ENCODE measurements at regions not wholly inside any gene's neighbourhood (a gene's known extent, or its start where the extent isn't known, plus 50 kb on each side); places are given as distances from the start of the nearest gene placed in this dataset.

DNA sequence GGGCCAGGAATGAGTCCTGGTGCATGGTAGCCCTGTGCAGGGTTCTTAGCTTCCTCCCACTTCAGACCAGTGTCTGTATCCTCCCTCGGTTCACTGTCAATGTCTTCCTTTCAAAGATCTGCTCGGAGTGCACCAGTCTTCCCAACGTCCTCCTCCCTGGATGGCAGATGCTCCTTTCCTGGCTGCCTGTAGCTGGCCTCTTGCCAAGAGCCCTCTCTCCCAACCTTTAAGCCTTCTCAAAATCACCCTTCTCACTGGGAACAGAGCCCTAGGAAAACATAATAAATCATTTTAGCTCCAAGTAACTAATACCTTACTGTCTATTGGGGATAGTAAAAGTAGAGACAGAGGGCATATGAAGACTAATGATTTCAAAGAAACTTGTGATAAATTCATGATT, 490.6 kb downstream of the CCSER2 start:
- intact Hi-C loops (cut with DNase I) = no loop called here
- TF ChIP-seq, protein P1, sequence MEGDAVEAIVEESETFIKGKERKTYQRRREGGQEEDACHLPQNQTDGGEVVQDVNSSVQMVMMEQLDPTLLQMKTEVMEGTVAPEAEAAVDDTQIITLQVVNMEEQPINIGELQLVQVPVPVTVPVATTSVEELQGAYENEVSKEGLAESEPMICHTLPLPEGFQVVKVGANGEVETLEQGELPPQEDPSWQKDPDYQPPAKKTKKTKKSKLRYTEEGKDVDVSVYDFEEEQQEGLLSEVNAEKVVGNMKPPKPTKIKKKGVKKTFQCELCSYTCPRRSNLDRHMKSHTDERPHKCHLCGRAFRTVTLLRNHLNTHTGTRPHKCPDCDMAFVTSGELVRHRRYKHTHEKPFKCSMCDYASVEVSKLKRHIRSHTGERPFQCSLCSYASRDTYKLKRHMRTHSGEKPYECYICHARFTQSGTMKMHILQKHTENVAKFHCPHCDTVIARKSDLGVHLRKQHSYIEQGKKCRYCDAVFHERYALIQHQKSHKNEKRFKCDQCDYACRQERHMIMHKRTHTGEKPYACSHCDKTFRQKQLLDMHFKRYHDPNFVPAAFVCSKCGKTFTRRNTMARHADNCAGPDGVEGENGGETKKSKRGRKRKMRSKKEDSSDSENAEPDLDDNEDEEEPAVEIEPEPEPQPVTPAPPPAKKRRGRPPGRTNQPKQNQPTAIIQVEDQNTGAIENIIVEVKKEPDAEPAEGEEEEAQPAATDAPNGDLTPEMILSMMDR (IDR thresholded peaks at IDR 0.05) = no peak
- no peak for TF ChIP-seq POLR2A (IDR thresholded peaks at IDR 0.05)
- WGBS, 2 donors = 71 to 80% methylated on average over 3 of the region's 3 CpGs
- Histone ChIP-seq H3K4me1 (no peaks in the 10 kb centered on the region), H3K27me3 (no peaks in the 10 kb centered on the region), H3K36me3 (replicated peaks in 1 of 2; ENCODE audit: insufficient read depth in 1 of 2, low read depth in 2 of 2) (no peaks in the 10 kb centered on the region), H3K27ac (no peak overlapping the region), H3K9me3 (no peaks in the 10 kb centered on the region), H3K4me3 (no peak overlapping the region)
- ATAC-seq (no peak), DNase-seq (no peak)

DNA sequence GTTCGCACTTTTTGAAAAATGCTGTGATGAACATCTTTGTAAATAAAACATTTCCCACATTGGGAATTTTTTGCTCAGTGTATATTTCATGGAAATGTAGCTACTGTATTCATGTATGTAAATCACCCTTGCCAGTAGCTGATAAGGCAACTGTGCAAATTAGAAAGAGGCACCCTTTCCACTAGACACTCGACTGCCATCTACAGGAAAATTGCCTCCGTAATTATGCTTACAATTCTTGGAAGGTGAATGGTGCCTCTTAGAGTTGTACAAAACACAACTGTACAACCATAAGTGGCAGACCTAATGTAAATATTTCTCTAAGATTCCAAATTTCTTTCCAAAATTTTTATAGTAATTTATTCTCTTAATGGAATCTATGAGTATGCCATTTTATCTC, 491.7 kb downstream of the CCSER2 start:
- Histone ChIP-seq H3K9me3 (no peaks in the 10 kb centered on the region), H3K4me1 (no peaks in the 10 kb centered on the region), H3K27ac (no peak overlapping the region), H3K27me3 (no peaks in the 10 kb centered on the region), H3K4me3 (no peak overlapping the region), H3K36me3 (replicated peaks in 1 of 2; ENCODE audit: insufficient read depth in 1 of 2, low read depth in 2 of 2) (no peaks in the 10 kb centered on the region)
- no peak for TF ChIP-seq POLR2A (IDR thresholded peaks at IDR 0.05)
- TF ChIP-seq, protein P1 (IDR thresholded peaks at IDR 0.05) = no peak
- no peak for DNase-seq
- 72 to 76% methylated on average over 3 of the region's 3 CpGs for WGBS, 2 donors
- intact Hi-C loops (cut with DNase I) = no loop called here
- no peak for ATAC-seq

DNA sequence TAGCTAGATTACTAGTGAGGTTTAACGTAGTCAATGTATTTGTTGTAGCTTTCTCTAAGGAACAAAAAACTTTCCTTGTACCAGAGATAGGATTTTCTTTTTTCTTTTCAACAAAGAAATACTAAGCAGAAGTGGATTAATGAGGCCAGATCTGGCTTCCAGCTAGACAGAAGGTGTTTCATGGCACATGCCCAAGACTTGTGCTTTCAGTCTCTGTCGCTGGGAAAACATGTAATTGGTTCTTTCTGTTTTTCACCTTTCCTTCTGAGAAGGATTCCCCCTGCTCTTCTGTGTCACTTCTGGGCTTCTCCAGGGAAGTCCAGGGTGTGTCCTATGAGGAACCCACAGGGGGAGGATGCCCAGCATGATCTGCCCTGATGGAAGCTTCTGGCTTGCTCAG, 492.2 kb downstream of the CCSER2 start:
- H3K27me3 ChIP-seq = no peaks in the 10 kb centered on the region
- ATAC-seq (no peak), DNase-seq (no peak)
- no peak overlapping the region for H3K4me3 ChIP-seq
- 48 to 56% methylated on average over 2 of the region's 2 CpGs for WGBS, 2 donors
- no peak overlapping the region for H3K27ac ChIP-seq
- no peaks in the 10 kb centered on the region for H3K9me3 ChIP-seq
- intact Hi-C loops (cut with DNase I) = no loop called here
- H3K4me1 ChIP-seq = no peaks in the 10 kb centered on the region
- no peaks in the 10 kb centered on the region for H3K36me3 ChIP-seq (replicated peaks in 1 of 2; ENCODE audit: insufficient read depth in 1 of 2, low read depth in 2 of 2)
- TF ChIP-seq, protein P1 (IDR thresholded peaks at IDR 0.05) = no peak

DNA sequence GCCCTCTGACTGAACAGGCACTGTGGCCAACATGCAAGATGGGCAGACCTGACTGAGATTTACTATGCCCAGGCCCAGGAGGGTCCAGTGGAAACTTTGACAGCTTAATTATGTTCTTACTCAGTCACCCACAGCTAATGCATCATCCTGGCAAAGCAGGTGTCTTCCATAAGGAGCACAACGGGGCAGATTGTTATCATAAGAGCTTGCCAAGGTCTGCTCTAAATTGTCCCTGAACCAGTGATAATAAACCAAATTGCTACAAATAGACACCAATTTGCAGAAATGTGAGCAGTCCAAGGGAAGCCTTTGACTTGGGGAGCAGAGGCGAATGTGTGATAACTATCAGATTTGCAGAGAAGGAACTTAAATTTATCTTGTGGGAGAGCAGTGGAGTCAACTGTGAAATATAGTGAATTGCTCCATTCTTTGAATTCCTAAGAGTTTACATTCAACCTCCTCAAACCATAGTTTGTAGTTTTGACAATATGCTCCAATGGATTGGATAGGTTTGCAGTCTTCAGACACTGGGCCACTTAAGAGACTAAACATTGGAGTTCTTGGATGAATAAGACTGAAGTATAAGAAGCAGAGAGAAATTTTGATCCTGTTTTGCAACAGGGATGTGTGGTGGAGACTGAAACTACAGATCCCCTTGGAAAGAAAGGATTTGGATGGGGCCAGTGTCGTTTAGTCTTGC, 494.7 kb downstream of the CCSER2 start:
- Histone ChIP-seq H3K27ac (no peak overlapping the region), H3K4me1 (no peaks in the 10 kb centered on the region), H3K4me3 (no peak overlapping the region), H3K36me3 (replicated peaks in 1 of 2; ENCODE audit: insufficient read depth in 1 of 2, low read depth in 2 of 2) (no peaks in the 10 kb centered on the region), H3K27me3 (no peaks in the 10 kb centered on the region), H3K9me3 (no peaks in the 10 kb centered on the region)
- TF ChIP-seq, protein P1 (IDR thresholded peaks at IDR 0.05) = no peak
- TF ChIP-seq POLR2A (IDR thresholded peaks at IDR 0.05) = no peak
- intact Hi-C loops (cut with DNase I) = no loop called here
- no peak for DNase-seq
- 65 to 71% methylated on average over 3 of the region's 3 CpGs for WGBS, 2 donors
- no peak for ATAC-seq

DNA sequence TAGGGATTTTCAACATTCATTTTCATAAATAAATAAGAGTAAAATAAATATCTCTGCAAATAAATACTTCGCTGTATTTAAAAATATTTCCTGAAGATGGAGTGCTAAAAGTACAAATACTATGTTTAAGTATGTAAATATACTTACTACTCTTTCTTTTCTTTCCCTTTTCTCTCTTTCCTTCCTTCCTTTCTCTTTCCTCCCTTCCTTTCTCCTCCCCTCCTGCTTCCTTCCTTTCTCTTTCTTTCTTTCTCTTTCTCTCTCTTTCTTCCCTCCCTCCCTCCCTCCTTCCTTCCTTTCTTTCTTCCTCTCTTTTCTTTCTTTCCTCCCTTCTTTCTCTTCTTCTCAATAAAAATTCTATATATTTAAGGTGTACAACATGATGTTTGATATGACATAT, 496.1 kb downstream of the CCSER2 start:
- Histone ChIP-seq H3K9me3 (no peaks in the 10 kb centered on the region), H3K4me1 (no peaks in the 10 kb centered on the region), H3K4me3 (no peak overlapping the region), H3K27me3 (no peaks in the 10 kb centered on the region), H3K36me3 (replicated peaks in 1 of 2; ENCODE audit: insufficient read depth in 1 of 2, low read depth in 2 of 2) (no peaks in the 10 kb centered on the region), H3K27ac (no peak overlapping the region)
- WGBS, 2 donors = 72 to 91% methylated on average over 1 of the region's 1 CpG
- TF ChIP-seq, protein P1 (IDR thresholded peaks at IDR 0.05) = no peak
- no peak for TF ChIP-seq POLR2A (IDR thresholded peaks at IDR 0.05)
- ATAC-seq (no peak), DNase-seq (no peak)
- intact Hi-C loops (cut with DNase I) = no loop called here
